Karpas-422 (cell line): ENCODE measurements at regions not wholly inside any gene's neighbourhood (a gene's known extent, or its start where the extent isn't known, plus 50 kb on each side); places are given as distances from the start of the nearest gene placed in this dataset.
"Not testable (repeated sequence)": the region's sequence is repeated elsewhere in the genome, so short reads cannot be mapped to it uniquely, and the experiment has no call there.

ENCODE experiments used
- DNase-seq: peaks from one replicate; pipeline ENCODE4 v3.0.0-alpha.2; 2015
- H2AFZ ChIP-seq: fragments of 200-600 bp; sonication (generic); 2 replicates; pipeline ENCODE4 v1.6.1; 2014; ENCODE audit warnings: antibody characterized with exemption, low read length, mixed read lengths
- H3K27ac ChIP-seq: fragments of 200-600 bp; sonication (generic); 2 replicates; pipeline ENCODE4 v1.5.1; 2014; ENCODE audit warnings: mild to moderate bottlenecking, low read length, moderate library complexity
- H3K27me3 ChIP-seq: fragments of 200-600 bp; sonication (generic); 2 replicates; pipeline ENCODE4 v1.6.1; 2014; ENCODE audit warnings: low read length, mixed read lengths
- H3K36me3 ChIP-seq: fragments of 200-600 bp; sonication (generic); 2 replicates; pipeline ENCODE4 v1.6.1; 2014; ENCODE audit warnings: low read length, mixed read lengths; ENCODE audit not compliant: insufficient read depth
- H3K4me1 ChIP-seq: fragments of 200-600 bp; sonication (generic); 2 replicates; pipeline ENCODE4 v1.6.1; 2014; ENCODE audit warnings: mild to moderate bottlenecking, low read length, mixed read lengths
- H3K4me2 ChIP-seq: fragments of 200-600 bp; sonication (generic); 2 replicates; pipeline ENCODE4 v1.6.1; 2014; ENCODE audit warnings: low read length, low read depth, mild to moderate bottlenecking; ENCODE audit not compliant: poor library complexity, severe bottlenecking
- H3K4me3 ChIP-seq: fragments of 200-600 bp; sonication (generic); 2 replicates; pipeline ENCODE4 v1.5.1; 2014; ENCODE audit warnings: mild to moderate bottlenecking, antibody characterized with exemption, low read length, mixed read lengths
- H3K79me2 ChIP-seq: fragments of 200-600 bp; sonication (generic); 2 replicates; pipeline ENCODE4 v1.6.1; 2014; ENCODE audit warnings: mild to moderate bottlenecking, low read length, mixed read lengths
- H3K9ac ChIP-seq: fragments of 200-600 bp; sonication (generic); 2 replicates; pipeline ENCODE4 v1.6.0; 2014; ENCODE audit warnings: low read length
- H3K9me2 ChIP-seq: fragments of 200-600 bp; sonication (generic), shearing (Covaris generic); replicated peaks from 2 replicates; pipeline ENCODE4 v1.6.0; 2014; ENCODE audit warnings: mild to moderate bottlenecking, low read length, moderate library complexity; ENCODE audit not compliant: insufficient read depth
- H3K9me3 ChIP-seq: fragments of 300-700, 200-600 bp; sonication (generic); 2 replicates; pipeline ENCODE4 v1.6.1; 2014; ENCODE audit warnings: low read length, mixed read lengths
- H4K20me1 ChIP-seq: fragments of 200-600 bp; sonication (generic); 2 replicates; pipeline ENCODE4 v1.6.1; 2014; ENCODE audit warnings: mild to moderate bottlenecking, antibody characterized with exemption, low read length, low read depth; ENCODE audit not compliant: insufficient read depth

- no peak overlapping the region for H3K9ac ChIP-seq
These were observed 652.1 kb downstream of the CBLN4 start for GRCh38 chr20:55353206-55353605.

GRCh38 chr20:55348223-55348622 lies 657.1 kb downstream of the CBLN4 start:
- Histone ChIP-seq H3K9me2 (no peaks in the 10 kb centered on the region), H3K9ac (no peak overlapping the region), H3K9me3 (peaks cover 18% of the 10 kb centered on the region), H2AFZ (no peak overlapping the region), H3K4me2 (no peak overlapping the region), H3K27me3 (no peaks in the 10 kb centered on the region), H3K27ac (no peak overlapping the region), H3K79me2 (no peaks in the 10 kb centered on the region), H4K20me1 (no peaks in the 10 kb centered on the region), H3K4me3 (no peak overlapping the region), H3K4me1 (no peaks in the 10 kb centered on the region), H3K36me3 (no peaks in the 10 kb centered on the region)
- no peak for DNase-seq

More at GRCh38 chr20:55353206-55353605, 652.1 kb downstream of the CBLN4 start:
- H3K9me3 ChIP-seq: peaks cover 14% of the 10 kb centered on the region
- no peak overlapping the region for H3K27ac ChIP-seq
- no peaks in the 10 kb centered on the region for H4K20me1 ChIP-seq
- no peaks in the 10 kb centered on the region for H3K27me3 ChIP-seq
- H3K4me2 ChIP-seq: no peak overlapping the region
- no peaks in the 10 kb centered on the region for H3K79me2 ChIP-seq
- H3K4me3 ChIP-seq: no peak overlapping the region
- no peaks in the 10 kb centered on the region for H3K9me2 ChIP-seq
- no peaks in the 10 kb centered on the region for H3K36me3 ChIP-seq
- H2AFZ ChIP-seq: no peak overlapping the region
- no peaks in the 10 kb centered on the region for H3K4me1 ChIP-seq
- no peak for DNase-seq

GRCh38 chr20:55342822-55343221 lies 662.5 kb downstream of the CBLN4 start:
- no peak overlapping the region for H3K9ac ChIP-seq
- no peaks in the 10 kb centered on the region for H3K27me3 ChIP-seq
- no peak for DNase-seq
- no peaks in the 10 kb centered on the region for H3K4me1 ChIP-seq
- H3K9me3 ChIP-seq: peaks cover 34% of the 10 kb centered on the region
- no peak overlapping the region for H2AFZ ChIP-seq
- H3K36me3 ChIP-seq: no peaks in the 10 kb centered on the region
- H4K20me1 ChIP-seq: no peaks in the 10 kb centered on the region
- H3K4me2 ChIP-seq: no peak overlapping the region
- no peak overlapping the region for H3K27ac ChIP-seq
- no peaks in the 10 kb centered on the region for H3K9me2 ChIP-seq
- H3K4me3 ChIP-seq: no peak overlapping the region
- H3K79me2 ChIP-seq: no peaks in the 10 kb centered on the region

- no peaks in the 10 kb centered on the region for H3K36me3 ChIP-seq
These were observed 671.5 kb downstream of the CBLN4 start for GRCh38 chr20:55333798-55334197.

GRCh38 chr20:55329108-55329507 lies 676.2 kb downstream of the CBLN4 start:
- Histone ChIP-seq H3K9me3 (peaks cover 36% of the 10 kb centered on the region; the same call in 1 of the 2 replicates), H3K4me3 (no peak overlapping the region), H3K9ac (no peak overlapping the region)

More at GRCh38 chr20:55333798-55334197, 671.5 kb downstream of the CBLN4 start:
- Histone ChIP-seq H3K79me2 (no peaks in the 10 kb centered on the region), H3K9me3 (peaks cover 32% of the 10 kb centered on the region), H3K27ac (no peak overlapping the region), H4K20me1 (no peaks in the 10 kb centered on the region), H3K9ac (no peak overlapping the region), H3K9me2 (no peaks in the 10 kb centered on the region), H2AFZ (no peak overlapping the region), H3K4me2 (no peak overlapping the region), H3K4me3 (no peak overlapping the region), H3K27me3 (no peaks in the 10 kb centered on the region), H3K4me1 (no peaks in the 10 kb centered on the region)
- no peak for DNase-seq

GRCh38 chr20:55322745-55323144 lies 682.6 kb downstream of the CBLN4 start:
- Histone ChIP-seq H3K27ac (no peak overlapping the region), H3K9me2 (no peaks in the 10 kb centered on the region; the same call in 1 of the 2 replicates), H3K9me3 (peaks cover 25% of the 10 kb centered on the region), H3K4me1 (no peaks in the 10 kb centered on the region), H3K9ac (no peak overlapping the region), H3K4me2 (no peak overlapping the region), H3K4me3 (no peak overlapping the region), H2AFZ (no peak overlapping the region), H4K20me1 (no peaks in the 10 kb centered on the region), H3K36me3 (no peaks in the 10 kb centered on the region), H3K79me2 (no peaks in the 10 kb centered on the region), H3K27me3 (no peaks in the 10 kb centered on the region; the same call in 1 of the 2 replicates)
- DNase-seq: no peak

More at GRCh38 chr20:55329108-55329507, 676.2 kb downstream of the CBLN4 start:
- H3K4me2 ChIP-seq: no peak overlapping the region
- no peaks in the 10 kb centered on the region for H3K4me1 ChIP-seq
- no peaks in the 10 kb centered on the region for H3K36me3 ChIP-seq
- no peak overlapping the region for H2AFZ ChIP-seq
- no peaks in the 10 kb centered on the region for H3K79me2 ChIP-seq
- no peak for DNase-seq
- no peaks in the 10 kb centered on the region for H3K9me2 ChIP-seq
- H3K27me3 ChIP-seq: no peaks in the 10 kb centered on the region
- H3K27ac ChIP-seq: no peak overlapping the region
- no peaks in the 10 kb centered on the region for H4K20me1 ChIP-seq

GRCh38 chr20:55316753-55317152 lies 688.6 kb downstream of the CBLN4 start:
- Histone ChIP-seq H3K9me3 (peaks cover 31% of the 10 kb centered on the region), H2AFZ (no peak overlapping the region), H3K9me2 (no peaks in the 10 kb centered on the region), H4K20me1 (no peaks in the 10 kb centered on the region), H3K4me3 (no peak overlapping the region), H3K27ac (no peak overlapping the region), H3K9ac (no peak overlapping the region), H3K79me2 (no peaks in the 10 kb centered on the region), H3K4me1 (no peaks in the 10 kb centered on the region), H3K36me3 (no peaks in the 10 kb centered on the region), H3K4me2 (no peak overlapping the region), H3K27me3 (no peaks in the 10 kb centered on the region)
- DNase-seq: no peak

GRCh38 chr20:55310844-55311243 lies 694.5 kb downstream of the CBLN4 start:
- not testable (repeated sequence) for H3K4me2 ChIP-seq, DNase-seq, H3K4me3 ChIP-seq, H3K27ac ChIP-seq, H2AFZ ChIP-seq, H3K4me1 ChIP-seq, H3K27me3 ChIP-seq, H3K79me2 ChIP-seq, H4K20me1 ChIP-seq, H3K36me3 ChIP-seq, H3K9ac ChIP-seq, H3K9me2 ChIP-seq
- peaks cover 19% of the 10 kb centered on the region for H3K9me3 ChIP-seq

- no peak for DNase-seq
- H3K79me2 ChIP-seq: no peaks in the 10 kb centered on the region
- H3K4me2 ChIP-seq: no peak overlapping the region
- no peak overlapping the region for H3K9ac ChIP-seq
- H3K9me3 ChIP-seq: peaks cover 23% of the 10 kb centered on the region
- H3K36me3 ChIP-seq: no peaks in the 10 kb centered on the region
- H3K4me3 ChIP-seq: no peak overlapping the region
- H4K20me1 ChIP-seq: no peaks in the 10 kb centered on the region
- no peak overlapping the region for H3K27ac ChIP-seq
- no peaks in the 10 kb centered on the region for H3K4me1 ChIP-seq
- H3K27me3 ChIP-seq: no peaks in the 10 kb centered on the region
- no peak overlapping the region for H2AFZ ChIP-seq
- no peaks in the 10 kb centered on the region for H3K9me2 ChIP-seq
These were observed 714.1 kb downstream of the CBLN4 start for GRCh38 chr20:55291261-55291660.
